Panc1 (cell line): ENCODE measurements at regions not wholly inside any gene's neighbourhood (a gene's known extent, or its start where the extent isn't known, plus 50 kb on each side); places are given as distances from the start of the nearest gene placed in this dataset.

Experiments used
- POLR2AphosphoS5 ChIP-seq: IDR thresholded peaks from 2 replicates; pipeline ENCODE4 v1.6.1; 2012; ENCODE audit warnings: mild to moderate bottlenecking, low read depth, low read length, moderate library complexity
- SIN3A ChIP-seq: IDR thresholded peaks from 2 replicates; pipeline ENCODE4 v1.6.1; 2012; ENCODE audit warnings: low read depth, mild to moderate bottlenecking, low read length, moderate library complexity, borderline replicate concordance; ENCODE audit not compliant: insufficient read depth
- TF ChIP-seq, protein P1 (sequence below): fragments of 450-650 bp; IDR thresholded peaks from 2 replicates; pipeline ENCODE4 v1.5.1; 2017; ENCODE audit warnings: mild to moderate bottlenecking

DNA sequence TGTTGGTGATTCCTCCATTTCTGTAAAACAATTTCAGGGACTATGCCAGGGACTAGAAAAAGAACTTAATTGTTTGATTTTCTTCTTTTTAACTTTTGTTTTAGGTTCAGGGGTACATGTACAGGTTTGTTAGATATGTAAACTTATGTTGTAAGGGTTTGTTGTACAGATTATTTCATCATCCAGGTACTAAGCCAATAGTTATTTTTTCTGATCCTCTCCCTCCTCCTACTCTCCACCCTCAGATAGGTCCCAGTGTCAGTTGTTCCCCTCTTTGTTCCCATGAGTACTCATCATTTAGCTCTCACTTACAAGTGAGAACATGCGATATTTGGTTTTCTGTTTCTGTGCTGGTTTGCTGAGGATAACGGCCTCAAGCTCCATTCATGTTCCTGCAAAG, 70.8 kb upstream of the BOD1L1 start:
- TF ChIP-seq, protein P1, sequence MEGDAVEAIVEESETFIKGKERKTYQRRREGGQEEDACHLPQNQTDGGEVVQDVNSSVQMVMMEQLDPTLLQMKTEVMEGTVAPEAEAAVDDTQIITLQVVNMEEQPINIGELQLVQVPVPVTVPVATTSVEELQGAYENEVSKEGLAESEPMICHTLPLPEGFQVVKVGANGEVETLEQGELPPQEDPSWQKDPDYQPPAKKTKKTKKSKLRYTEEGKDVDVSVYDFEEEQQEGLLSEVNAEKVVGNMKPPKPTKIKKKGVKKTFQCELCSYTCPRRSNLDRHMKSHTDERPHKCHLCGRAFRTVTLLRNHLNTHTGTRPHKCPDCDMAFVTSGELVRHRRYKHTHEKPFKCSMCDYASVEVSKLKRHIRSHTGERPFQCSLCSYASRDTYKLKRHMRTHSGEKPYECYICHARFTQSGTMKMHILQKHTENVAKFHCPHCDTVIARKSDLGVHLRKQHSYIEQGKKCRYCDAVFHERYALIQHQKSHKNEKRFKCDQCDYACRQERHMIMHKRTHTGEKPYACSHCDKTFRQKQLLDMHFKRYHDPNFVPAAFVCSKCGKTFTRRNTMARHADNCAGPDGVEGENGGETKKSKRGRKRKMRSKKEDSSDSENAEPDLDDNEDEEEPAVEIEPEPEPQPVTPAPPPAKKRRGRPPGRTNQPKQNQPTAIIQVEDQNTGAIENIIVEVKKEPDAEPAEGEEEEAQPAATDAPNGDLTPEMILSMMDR = no peak
- TF ChIP-seq POLR2AphosphoS5 (no peak), SIN3A (no peak)
